ENCODE measurements at regions not wholly inside any gene's neighbourhood (a gene's known extent, or its start where the extent isn't known, plus 50 kb on each side); places are given as distances from the start of the nearest gene placed in this dataset.

DNA sequence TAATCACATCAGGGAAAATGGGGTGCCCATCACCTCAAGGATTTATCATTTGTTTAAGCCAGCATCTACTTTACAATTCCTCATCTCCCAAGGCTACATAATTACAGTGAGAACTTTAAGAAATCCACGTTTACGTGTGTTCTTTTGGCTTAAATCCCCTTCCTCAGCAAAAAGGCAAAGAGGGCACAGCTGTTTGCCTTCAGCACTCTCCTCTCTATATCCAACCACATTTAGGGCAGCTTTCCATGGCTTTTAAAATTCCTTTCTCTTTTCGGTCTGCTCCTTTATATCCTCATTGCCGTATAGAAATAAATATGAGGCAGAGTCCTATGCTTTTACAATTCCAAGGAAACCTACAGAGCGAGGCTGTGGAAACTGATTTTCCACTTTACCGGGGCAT is 175.9 kb downstream of the EMP1 start:
- FAIRE-seq (no peak), DNase-seq (ENCODE audit: low spot score in 2 of 2) (no peak)

DNA sequence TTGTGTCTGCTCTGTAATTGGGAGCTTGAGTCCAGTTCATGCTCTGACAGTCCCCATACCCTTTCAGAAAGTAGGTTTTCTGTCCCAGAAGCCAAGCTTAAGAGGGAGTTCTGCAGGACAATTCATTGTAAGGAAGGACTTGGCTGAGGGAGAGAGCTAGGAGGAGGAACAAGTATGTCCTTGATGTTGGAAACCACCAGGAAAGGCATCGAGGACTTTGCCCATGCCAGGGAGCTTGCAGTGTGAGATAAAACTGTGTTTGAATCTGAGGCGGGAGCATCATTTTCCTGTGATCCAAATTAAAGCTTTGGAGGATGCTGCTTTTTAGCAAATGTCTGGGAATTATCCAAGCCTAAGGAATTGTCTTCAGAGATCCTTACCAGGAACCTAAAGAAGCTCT is 175.3 kb downstream of the EMP1 start:
- FAIRE-seq = no peak

GRCh38 chr12:13371367-13371766 is 174.8 kb downstream of the EMP1 start:
- FAIRE-seq (no peak), DNase-seq (ENCODE audit: low spot score in 2 of 2) (no peak)

More for the DNA sequence above, 175.3 kb downstream of the EMP1 start:
- no peak for DNase-seq (ENCODE audit: low spot score in 2 of 2)

- no peak for DNase-seq (ENCODE audit: low spot score in 2 of 2)
- FAIRE-seq = no peak
Observed at GRCh38 chr12:13369474-13370056, 173.0 kb downstream of the EMP1 start.

GRCh38 chr12:13368971-13369370 is 172.4 kb downstream of the EMP1 start:
- no peak for DNase-seq (ENCODE audit: low spot score in 2 of 2)
- no peak for FAIRE-seq

DNA sequence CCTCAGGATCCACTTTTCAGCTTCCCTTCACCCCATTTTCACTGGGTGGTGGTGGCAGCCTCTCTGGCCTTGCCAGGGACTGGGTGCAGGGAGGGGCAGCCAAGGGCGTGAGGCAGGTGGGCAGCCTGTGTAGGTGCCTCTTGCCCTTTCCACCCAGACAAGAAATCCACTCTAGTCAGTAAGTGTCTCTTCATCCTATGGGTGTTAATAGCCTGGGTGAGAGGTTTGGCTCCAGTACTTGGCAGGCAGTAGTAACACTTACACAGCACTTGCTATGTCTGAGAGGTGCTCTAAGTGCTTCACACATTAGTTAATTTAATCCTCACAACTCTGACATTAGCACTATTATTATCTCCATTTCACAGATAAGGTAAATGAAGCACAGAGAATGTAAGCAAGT is 171.9 kb downstream of the EMP1 start:
- FAIRE-seq (no peak), DNase-seq (ENCODE audit: low spot score in 2 of 2) (no peak)

GRCh38 chr12:13367973-13368372 is 171.4 kb downstream of the EMP1 start:
- FAIRE-seq (no peak), DNase-seq (ENCODE audit: low spot score in 2 of 2) (no peak)

DNA sequence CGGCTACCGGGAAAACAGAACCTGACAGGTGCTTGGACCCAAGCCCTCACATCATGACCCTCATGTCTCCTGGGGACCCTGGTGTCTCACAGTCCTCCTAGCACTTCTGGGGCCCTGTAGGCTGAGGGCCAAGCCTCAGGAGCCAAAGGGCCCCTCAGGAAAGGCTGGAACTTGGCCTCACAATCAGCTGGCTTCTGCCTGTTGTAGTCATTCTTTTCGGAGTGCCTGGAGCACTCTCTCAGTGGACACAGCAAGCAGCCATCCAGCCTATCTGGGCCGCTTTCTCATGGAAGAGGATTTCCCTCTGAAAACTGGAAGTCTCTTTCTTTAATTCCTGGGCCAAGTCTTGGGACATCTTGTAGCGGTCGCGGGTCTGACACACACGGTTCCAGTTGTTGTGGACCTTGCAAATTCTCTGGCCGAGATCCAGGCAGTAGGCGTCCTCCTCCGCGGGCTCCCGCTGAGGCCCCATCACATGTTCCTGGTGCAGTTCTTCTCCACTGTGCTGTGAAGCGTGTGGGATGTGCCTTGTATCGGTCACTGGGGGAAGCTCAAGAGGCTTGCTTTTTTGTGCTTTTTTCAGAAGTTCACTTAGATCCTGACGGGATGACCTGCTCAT is 169.3 kb downstream of the EMP1 start:
- FAIRE-seq = no peak
- DNase-seq (ENCODE audit: low spot score in 2 of 2) = no peak

GRCh38 chr12:13362260-13362841 is 165.8 kb downstream of the EMP1 start:
- DNase-seq (ENCODE audit: low spot score in 2 of 2) (peak in 1 of 2 donors; percentile 27), FAIRE-seq (no peak)

DNA sequence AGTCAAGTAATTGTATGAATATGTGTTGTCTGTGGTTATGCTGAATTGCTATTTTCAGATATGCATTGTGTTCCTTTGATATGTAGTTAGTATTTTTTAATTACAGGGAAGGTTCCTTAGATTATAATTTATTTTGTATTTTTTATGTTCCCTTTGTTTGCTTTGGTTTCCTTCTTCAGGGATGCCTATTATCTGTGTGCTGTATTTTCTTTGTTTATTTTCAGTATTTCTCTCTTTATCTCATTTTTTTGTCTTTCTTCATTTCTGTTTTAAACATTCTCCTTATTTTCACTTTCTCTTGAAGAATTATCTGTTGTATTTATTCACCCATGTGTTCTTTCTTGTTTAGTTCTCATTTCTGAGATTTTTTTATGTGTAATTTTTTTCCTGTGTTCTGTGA is 163.1 kb downstream of the EMP1 start:
- DNase-seq (ENCODE audit: low spot score in 2 of 2) (no peak), FAIRE-seq (no peak)

DNA sequence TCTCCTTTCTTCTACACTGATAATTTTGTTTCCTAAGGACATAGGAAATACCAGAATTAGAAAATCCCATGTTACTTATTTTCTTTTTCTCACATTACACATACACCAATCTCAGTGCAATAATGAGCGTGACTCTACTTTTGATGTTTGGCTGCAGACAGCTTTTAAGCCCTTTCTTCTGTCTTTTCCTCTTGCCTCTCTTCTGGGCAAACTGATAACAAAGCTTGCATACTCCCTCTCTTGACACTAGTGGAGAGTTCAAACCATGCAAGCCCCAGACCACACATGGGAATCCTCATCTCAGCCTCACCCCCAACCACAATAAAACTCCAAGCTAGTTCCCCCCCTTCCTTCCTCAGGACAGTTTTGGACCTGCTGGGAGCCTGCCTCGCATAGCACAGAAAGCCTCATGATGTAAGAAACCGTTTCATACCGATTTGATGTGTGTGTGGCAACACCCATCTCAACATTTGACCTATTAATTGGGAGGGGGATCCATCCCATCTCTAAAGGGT is 161.9 kb downstream of the EMP1 start:
- DNase-seq (ENCODE audit: low spot score in 2 of 2) = no peak
- FAIRE-seq = no peak

- no peak for FAIRE-seq
Observed at GRCh38 chr12:13350946-13351345, 154.4 kb downstream of the EMP1 start.

GRCh38 chr12:13350381-13350780 is 153.9 kb downstream of the EMP1 start:
- DNase-seq (ENCODE audit: low spot score in 2 of 2) = no peak
- no peak for FAIRE-seq

More at GRCh38 chr12:13350946-13351345, 154.4 kb downstream of the EMP1 start:
- no peak for DNase-seq (ENCODE audit: low spot score in 2 of 2)

DNA sequence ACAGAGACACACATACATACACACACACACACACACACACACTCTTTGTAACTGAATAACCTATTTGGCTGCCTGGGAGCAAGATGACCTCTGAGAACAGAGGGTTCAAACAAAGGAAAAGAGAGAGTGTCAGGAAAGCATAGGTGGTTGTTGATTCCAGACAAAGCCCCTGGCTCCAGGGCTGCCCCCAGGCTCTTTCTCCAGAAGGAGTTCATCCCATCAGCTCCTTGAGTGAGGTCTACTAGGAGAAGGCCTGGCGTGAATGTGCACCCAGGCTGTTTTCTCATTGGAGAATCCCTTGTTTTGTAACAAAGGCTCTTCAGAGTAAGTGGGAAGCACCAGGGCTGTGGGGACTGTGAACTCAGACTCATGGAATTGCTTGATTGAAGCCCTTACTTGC is 151.9 kb downstream of the EMP1 start:
- DNase-seq (ENCODE audit: low spot score in 2 of 2) (no peak), FAIRE-seq (no peak)

DNA sequence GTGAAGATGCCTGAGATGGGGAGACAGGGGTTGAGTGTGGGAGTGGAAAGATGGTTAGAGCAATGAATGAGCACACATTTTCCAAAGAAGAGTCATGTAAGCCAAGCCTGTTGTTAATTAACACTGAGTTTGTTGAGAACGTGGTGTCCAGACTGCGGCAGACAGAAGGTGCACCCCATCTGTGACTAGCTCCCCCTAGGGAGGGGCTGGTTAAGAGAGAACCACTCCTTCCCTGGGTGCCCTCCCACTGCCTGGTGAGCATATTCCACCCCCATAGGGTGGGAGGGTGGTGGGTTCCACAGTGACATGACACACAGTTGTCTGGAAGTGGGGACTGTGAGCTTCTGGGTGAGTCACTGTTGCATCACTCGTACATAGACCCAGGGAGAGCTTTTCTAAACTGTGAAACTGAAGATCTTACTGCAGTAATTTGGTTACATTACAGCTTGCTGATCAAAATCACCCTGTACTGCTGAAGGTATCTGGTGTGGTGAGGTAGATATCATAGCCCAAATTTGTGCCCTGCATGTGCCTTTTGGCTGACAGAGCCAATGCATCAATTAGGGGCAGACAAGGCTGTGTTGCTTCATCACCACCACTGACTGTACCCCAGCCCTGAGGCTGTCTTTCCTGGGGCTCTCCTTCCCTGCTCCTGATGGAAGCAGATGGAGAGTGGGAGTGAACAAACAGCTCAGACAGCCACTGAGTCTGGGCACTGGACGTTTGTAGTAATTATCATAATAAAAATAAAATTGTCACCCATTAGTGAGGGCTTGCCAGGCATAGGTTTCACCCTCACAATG is 150.9 kb downstream of the EMP1 start:
- DNase-seq (ENCODE audit: low spot score in 2 of 2) = no peak
- no peak for FAIRE-seq

GRCh38 chr12:13345722-13346121 is 149.2 kb downstream of the EMP1 start:
- DNase-seq (ENCODE audit: low spot score in 2 of 2) = no peak
- FAIRE-seq = no peak

DNA sequence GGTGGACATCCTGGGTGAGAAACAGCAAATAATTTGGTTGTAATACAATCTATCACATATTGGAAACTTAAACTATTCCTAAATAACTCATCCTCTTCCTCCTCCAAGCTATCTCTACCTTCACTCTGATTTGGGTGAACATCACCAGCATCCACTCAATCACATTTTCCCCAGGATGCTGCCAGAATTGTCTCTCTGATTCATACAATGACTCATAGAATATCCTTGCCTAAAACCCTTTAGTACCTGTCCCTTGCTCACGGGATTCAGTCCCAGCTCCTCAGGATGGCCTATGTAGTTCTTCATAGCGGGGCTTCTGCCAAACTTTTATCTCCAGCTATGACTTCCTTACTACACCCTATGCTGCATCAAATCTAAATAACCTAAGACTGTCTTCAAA is 146.8 kb downstream of the EMP1 start:
- FAIRE-seq (no peak), DNase-seq (ENCODE audit: low spot score in 2 of 2) (no peak)

DNA sequence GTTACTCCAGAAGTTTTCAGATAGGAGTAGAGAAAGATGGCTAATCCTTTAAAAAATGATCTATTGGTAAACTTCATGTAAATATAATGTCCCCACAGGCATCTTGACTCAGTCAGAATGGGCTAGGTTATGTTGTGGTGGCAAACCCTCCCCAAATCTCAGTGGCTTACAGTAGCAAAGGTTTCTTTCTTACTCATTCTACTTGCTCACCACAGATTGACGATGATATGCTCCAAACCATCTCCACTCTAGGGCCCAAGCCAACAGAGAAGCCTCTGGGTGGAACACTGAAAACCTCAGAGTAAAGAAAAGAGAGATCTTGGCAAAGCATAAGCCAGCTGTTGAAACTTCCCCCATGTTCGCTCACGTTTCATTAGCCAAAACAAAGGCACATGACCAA is 146.4 kb downstream of the EMP1 start:
- DNase-seq (ENCODE audit: low spot score in 2 of 2) = no peak
- FAIRE-seq = no peak

DNA sequence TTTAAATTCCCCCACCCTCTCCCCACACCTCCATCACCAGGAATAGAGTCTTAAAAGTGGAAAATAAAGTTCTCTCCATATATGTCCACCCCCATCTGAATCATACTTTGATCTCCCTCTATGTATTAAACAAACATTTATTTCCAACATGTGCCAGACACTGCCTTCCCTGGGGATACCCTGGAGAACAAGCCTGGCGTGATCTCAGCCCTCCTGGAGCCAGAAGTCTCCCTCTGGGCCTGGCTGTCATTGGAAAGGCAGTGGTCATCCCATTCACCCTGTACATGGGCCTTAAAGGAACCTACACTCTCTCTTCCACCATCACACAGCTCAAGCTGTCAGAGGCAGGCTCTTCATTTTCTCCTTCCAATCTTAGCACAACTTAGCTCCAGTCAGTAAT is 143.6 kb downstream of the EMP1 start:
- FAIRE-seq (no peak), DNase-seq (ENCODE audit: low spot score in 2 of 2) (no peak)

DNA sequence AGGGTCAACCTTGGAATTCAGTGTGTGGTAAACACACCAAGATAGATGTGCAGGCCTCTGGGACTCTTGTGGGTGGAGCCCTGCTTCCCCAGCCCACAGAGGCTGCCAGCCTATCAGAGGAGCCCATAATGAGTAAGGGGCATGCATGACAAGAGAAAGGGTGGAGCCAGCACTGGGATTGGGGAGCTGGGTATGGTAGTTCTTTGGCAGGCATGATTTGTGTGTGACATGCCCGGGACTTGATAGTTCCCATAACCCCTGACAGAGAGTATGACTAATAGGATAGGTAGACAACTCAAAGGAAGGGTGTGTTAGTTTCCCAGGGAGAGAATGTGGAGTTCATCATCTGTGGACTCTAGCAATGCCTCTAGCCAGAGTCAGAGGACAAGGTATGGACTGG is 143.0 kb downstream of the EMP1 start:
- FAIRE-seq (no peak), DNase-seq (ENCODE audit: low spot score in 2 of 2) (no peak)

DNA sequence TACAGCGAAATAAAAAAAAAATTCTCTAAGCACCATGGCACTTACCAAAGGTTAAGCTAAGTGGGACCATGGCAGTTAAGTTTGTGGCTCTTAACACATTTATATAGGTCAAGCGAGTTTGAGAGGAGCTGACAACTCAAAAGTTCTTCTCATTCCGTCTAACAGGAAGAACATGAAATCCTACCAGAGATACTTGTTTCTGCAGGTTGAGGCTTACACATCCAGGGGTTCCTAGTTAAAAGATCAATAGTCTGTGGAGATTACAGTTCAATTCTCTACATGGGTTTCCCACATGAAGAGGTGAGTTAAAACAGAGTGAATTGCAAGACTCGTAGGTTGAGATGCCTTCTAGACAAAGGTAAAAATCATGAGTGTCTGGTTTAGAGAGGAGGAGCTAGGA is 142.6 kb downstream of the EMP1 start:
- no peak for FAIRE-seq
- no peak for DNase-seq (ENCODE audit: low spot score in 2 of 2)

Measured in frontal cortex (tissue), 3 donors.